Esophagus squamous epithelium (tissue), 5 donors: ENCODE measurements at regions not wholly inside any gene's neighbourhood (a gene's known extent, or its start where the extent isn't known, plus 50 kb on each side); places are given as distances from the start of the nearest gene placed in this dataset.

Experiments used
- DNase-seq: peaks from one replicate; lab custom pipeline; 2025; lab: John Stamatoyannopoulos, UW
- H3K27ac ChIP-seq, 4 donors: fragments of 200-600 bp; sonication (generic); one replicate each; pipeline ENCODE4 v1.5.1; 2016 to 2019; ENCODE audit warnings: mild to moderate bottlenecking in 1 of 4
- H3K27me3 ChIP-seq, 4 donors: fragments of 200-600 bp; sonication (generic); 1 replicate in 3 of 4; 2 replicates in 1 of 4; pipeline versions ENCODE4 v1.5.1 to v1.6.0; 2017 to 2021; ENCODE audit warnings: antibody characterized with exemption in 1 of 4
- H3K36me3 ChIP-seq, 3 donors: fragments of 200-600 bp; sonication (generic); one replicate each; pipeline ENCODE4 v1.5.1; 2016 to 2019
- H3K4me1 ChIP-seq, 3 donors: fragments of 200-600 bp; sonication (generic); one replicate each; pipeline ENCODE4 v1.5.1; 2017 to 2019
- H3K4me3 ChIP-seq, 4 donors: fragments of 200-600 bp; sonication (generic); 1 replicate in 3 of 4; 2 replicates in 1 of 4; pipeline ENCODE4 v1.5.1; 2016 to 2019; ENCODE audit warnings: mild to moderate bottlenecking in 2 of 4, moderate library complexity in 1 of 4
- H3K9me3 ChIP-seq, 3 donors: fragments of 200-600 bp; sonication (generic); one replicate each; pipeline ENCODE4 v1.5.1; 2016 to 2019
- POLR2A ChIP-seq, 4 donors: fragments of 450-650 bp; IDR thresholded peaks; one replicate each; pipeline ENCODE4 v1.6.1; 2017; ENCODE audit warnings: antibody characterized with exemption in 4 of 4, mild to moderate bottlenecking in 4 of 4, moderate library complexity in 3 of 4
- WGBS, 2 donors: methylation state at CpG; one replicate each; pipeline ENCODE4 v1.1.5; 2018; 5-methylcytosine and 5-hydroxymethylcytosine counted together
- intact Hi-C: fragments of 100-400 bp; cut with DNase I; formaldehyde crosslinking; loops from one replicate; pipeline ENCODE4 v1.15.0; 2022
- TF ChIP-seq, protein P1 (sequence below), 6 experiments: fragments of 450-650 bp in 4 of 6; fragments of 200-600 bp in 2 of 6; sonication (generic) in 2 of 6; IDR thresholded peaks; one replicate each; pipeline ENCODE4 v1.5.1; 2016 to 2019; ENCODE audit warnings: antibody characterized with exemption in 6 of 6, mild to moderate bottlenecking in 4 of 6, moderate library complexity in 4 of 6
- donor health status: DM: yes; HTN: yes; CAD: no.

DNA sequence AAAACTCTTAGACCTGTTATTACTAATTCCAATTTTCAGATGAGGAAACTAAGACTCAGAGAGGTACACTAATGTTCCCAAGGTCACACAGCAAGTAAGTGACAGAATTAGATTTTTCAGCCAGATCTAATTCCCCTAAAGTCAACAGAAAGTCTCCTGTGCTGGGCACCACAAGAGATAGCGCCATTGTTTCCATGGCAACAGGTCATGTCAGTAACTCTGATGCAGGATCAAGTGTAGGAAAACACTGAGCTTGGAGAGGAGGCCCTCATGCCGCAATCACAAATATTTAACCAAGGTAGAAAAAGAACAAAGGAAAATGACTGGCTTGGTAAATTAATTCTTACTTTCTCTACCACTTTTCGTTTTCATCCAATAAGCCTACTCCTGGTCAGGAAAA lies 166.0 kb upstream of the CDH13 start:
- H3K4me3 ChIP-seq, result no peak overlapping the region
- H3K9me3 ChIP-seq, result no peaks in the 10 kb centered on the region
- H3K27me3 ChIP-seq, result peaks cover 0 to 37% (median 0%) of the 10 kb centered on the region in 4 donors
- intact Hi-C loops, result no loop called here
- no peaks in the 10 kb centered on the region for H3K36me3 ChIP-seq
- 60 to 64% methylated on average over 3 of the region's 3 CpGs for WGBS, 2 donors
- H3K4me1 ChIP-seq, result no peaks in the 10 kb centered on the region
- TF ChIP-seq, protein P1, sequence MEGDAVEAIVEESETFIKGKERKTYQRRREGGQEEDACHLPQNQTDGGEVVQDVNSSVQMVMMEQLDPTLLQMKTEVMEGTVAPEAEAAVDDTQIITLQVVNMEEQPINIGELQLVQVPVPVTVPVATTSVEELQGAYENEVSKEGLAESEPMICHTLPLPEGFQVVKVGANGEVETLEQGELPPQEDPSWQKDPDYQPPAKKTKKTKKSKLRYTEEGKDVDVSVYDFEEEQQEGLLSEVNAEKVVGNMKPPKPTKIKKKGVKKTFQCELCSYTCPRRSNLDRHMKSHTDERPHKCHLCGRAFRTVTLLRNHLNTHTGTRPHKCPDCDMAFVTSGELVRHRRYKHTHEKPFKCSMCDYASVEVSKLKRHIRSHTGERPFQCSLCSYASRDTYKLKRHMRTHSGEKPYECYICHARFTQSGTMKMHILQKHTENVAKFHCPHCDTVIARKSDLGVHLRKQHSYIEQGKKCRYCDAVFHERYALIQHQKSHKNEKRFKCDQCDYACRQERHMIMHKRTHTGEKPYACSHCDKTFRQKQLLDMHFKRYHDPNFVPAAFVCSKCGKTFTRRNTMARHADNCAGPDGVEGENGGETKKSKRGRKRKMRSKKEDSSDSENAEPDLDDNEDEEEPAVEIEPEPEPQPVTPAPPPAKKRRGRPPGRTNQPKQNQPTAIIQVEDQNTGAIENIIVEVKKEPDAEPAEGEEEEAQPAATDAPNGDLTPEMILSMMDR (IDR thresholded peaks at IDR 0.05), result no peak
- TF ChIP-seq POLR2A (IDR thresholded peaks at IDR 0.05), result no peak
- H3K27ac ChIP-seq, result no peak overlapping the region
- DNase-seq, result no peak

DNA sequence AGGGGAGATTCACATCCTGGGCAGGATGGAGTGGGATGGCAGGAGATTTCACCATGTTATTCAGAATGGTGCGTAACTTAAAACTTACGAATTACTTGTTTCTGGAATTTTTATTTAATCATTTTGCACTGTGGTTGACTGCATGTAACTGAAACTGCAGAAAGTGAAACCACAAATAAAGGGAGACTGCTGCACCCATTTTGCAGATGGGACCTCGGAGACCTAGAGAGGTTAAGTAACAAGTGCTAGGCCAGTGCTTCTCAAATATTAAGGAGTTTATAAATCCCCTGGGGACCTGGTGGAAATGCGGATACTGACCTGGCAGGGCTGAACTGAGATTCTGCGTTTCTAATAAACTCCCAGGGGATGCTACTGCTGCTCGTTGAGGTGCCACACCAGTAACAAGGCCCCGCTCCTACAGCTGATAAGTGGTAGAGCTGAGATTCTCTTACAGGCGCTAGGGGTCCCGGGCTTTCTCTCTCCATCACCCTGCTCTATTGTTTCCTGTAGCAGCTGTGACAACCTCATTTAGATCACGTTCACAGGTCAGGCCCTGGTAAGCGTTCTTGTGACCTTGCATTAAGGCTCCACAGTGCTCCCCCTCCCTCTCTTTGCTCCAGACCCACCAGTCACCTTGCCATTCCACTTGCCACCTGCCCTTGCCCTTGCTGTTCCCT lies 167.1 kb upstream of the CDH13 start:
- H3K9me3 ChIP-seq, result no peaks in the 10 kb centered on the region
- no peak overlapping the region for H3K27ac ChIP-seq
- peaks cover 0 to 46% (median 0%) of the 10 kb centered on the region in 4 donors for H3K27me3 ChIP-seq
- no peaks in the 10 kb centered on the region for H3K36me3 ChIP-seq
- H3K4me1 ChIP-seq, result no peaks in the 10 kb centered on the region
- WGBS, 2 donors, result 51 to 58% methylated on average over 10 to 11 of the region's 11 CpGs
- H3K4me3 ChIP-seq, result no peak overlapping the region
- no peak for DNase-seq
- intact Hi-C loops, result loop anchor here (10.0 kb wide), 1 partner anchor 195 kb away; no protein-coding TSS in a partner anchor
- TF ChIP-seq, protein P1 (IDR thresholded peaks at IDR 0.05), result no peak
- no peak for TF ChIP-seq POLR2A (IDR thresholded peaks at IDR 0.05)

GRCh38 chr16:82456683-82457082 lies 170.1 kb upstream of the CDH13 start:
- DNase-seq, result no peak
- Histone ChIP-seq H3K27me3 (peaks cover 0 to 32% (median 0%) of the 10 kb centered on the region in 4 donors), H3K4me1 (peaks cover 0 to 6% (median 0%) of the 10 kb centered on the region in 3 donors), H3K9me3 (no peaks in the 10 kb centered on the region), H3K36me3 (no peaks in the 10 kb centered on the region), H3K4me3 (no peak overlapping the region), H3K27ac (no peak overlapping the region)
- 0 to 4% methylated on average over 1 to 4 of the region's 4 CpGs for WGBS, 2 donors
- TF ChIP-seq, protein P1 (IDR thresholded peaks at IDR 0.05), result peak; percentile 25 to 74 (median 68)
- no peak for TF ChIP-seq POLR2A (IDR thresholded peaks at IDR 0.05)
- intact Hi-C loops, result loop anchor here (10.0 kb wide), 1 partner anchor 192 kb away; no protein-coding TSS in a partner anchor

- no peaks in the 10 kb centered on the region for H3K36me3 ChIP-seq
- no peak overlapping the region for H3K27ac ChIP-seq
- no peak for TF ChIP-seq POLR2A (IDR thresholded peaks at IDR 0.05)
- TF ChIP-seq, protein P1 (IDR thresholded peaks at IDR 0.05), result no peak
- 86 to 100% methylated on average over 2 to 3 of the region's 6 CpGs for WGBS, 2 donors
- DNase-seq, result no peak
- H3K4me1 ChIP-seq, result peaks cover 0 to 6% (median 0%) of the 10 kb centered on the region in 3 donors
- H3K4me3 ChIP-seq, result no peak overlapping the region
- intact Hi-C loops, result loop anchor here (10.0 kb wide), 1 partner anchor 190 kb away; no protein-coding TSS in a partner anchor
- H3K27me3 ChIP-seq, result peaks cover 0 to 19% (median 0%) of the 10 kb centered on the region in 4 donors
- no peaks in the 10 kb centered on the region for H3K9me3 ChIP-seq
Measured at GRCh38 chr16:82454566-82454965, 172.2 kb upstream of the CDH13 start.

DNA sequence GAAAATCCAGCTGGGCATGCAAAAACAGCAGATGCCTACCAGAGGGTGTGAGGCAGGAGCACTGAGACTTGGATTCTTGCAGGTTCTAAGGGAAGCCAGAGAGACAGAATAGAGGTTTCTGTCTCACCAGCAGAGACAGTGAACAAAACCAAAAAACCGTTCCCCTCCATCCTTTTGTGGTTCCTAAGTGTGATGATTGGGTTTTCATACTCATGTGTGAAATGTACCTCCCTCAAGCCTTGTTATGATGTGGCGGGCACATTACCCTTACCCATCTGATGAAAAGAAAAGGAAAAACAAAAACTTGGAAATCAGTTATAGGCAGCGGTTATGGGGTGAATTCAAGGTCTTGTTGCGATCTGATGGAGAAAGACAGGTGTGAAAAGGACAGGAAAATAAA lies 172.6 kb upstream of the CDH13 start:
- Histone ChIP-seq H3K4me3 (no peak overlapping the region), H3K27ac (no peak overlapping the region), H3K4me1 (peaks cover 0 to 6% (median 0%) of the 10 kb centered on the region in 3 donors), H3K9me3 (no peaks in the 10 kb centered on the region), H3K27me3 (peaks cover 0 to 18% (median 0%) of the 10 kb centered on the region in 4 donors), H3K36me3 (no peaks in the 10 kb centered on the region)
- 85 to 87% methylated on average over 4 of the region's 4 CpGs for WGBS, 2 donors
- intact Hi-C loops, result loop anchor here (10.0 kb wide), 1 partner anchor 189 kb away; no protein-coding TSS in a partner anchor
- no peak for DNase-seq
- TF ChIP-seq POLR2A (IDR thresholded peaks at IDR 0.05), result no peak
- TF ChIP-seq, protein P1 (IDR thresholded peaks at IDR 0.05), result no peak
